HL-60 (cell line): ENCODE measurements at regions not wholly inside any gene's neighbourhood (a gene's known extent, or its start where the extent isn't known, plus 50 kb on each side); places are given as distances from the start of the nearest gene placed in this dataset.

Experiments
- DNase-seq, 2 experiments: peaks; one replicate each; pipeline ENCODE4 v3.0.0-alpha.2; 2010 to 2020; ENCODE audit warnings: low read depth in 1 of 2, low spot score in 1 of 2
- H3K27ac ChIP-seq: fragments of 250-450 bp; sonication (Bioruptor Pico); replicated peaks from 2 replicates; pipeline ENCODE4 v1.5.1; 2020; ENCODE audit warnings: mild to moderate bottlenecking, moderate library complexity
- H3K27me3 ChIP-seq: fragments of 250-450 bp; sonication (Bioruptor Pico); 2 replicates; pipeline ENCODE4 v1.5.1; 2021; ENCODE audit warnings: mild to moderate bottlenecking, moderate library complexity; ENCODE audit not compliant: insufficient read depth, poor library complexity, severe bottlenecking
- H3K4me3 ChIP-seq: replicated peaks from 2 replicates; pipeline ENCODE4 v1.5.1; 2011; ENCODE audit warnings: mild to moderate bottlenecking, control low read depth, low read length; ENCODE audit not compliant: insufficient read depth
- CTCF ChIP-seq: IDR thresholded peaks from one replicate; pipeline ENCODE4 v1.5.1; 2011; ENCODE audit warnings: low read length, control low read depth, inconsistent platforms; ENCODE audit not compliant: insufficient read depth
- GABPA ChIP-seq: IDR thresholded peaks from 2 replicates; pipeline ENCODE4 v1.6.1; 2012; ENCODE audit warnings: low read depth
- POLR2AphosphoS5 ChIP-seq: IDR thresholded peaks from 2 replicates; pipeline ENCODE4 v1.6.1; 2012; ENCODE audit warnings: low read depth
- REST ChIP-seq: IDR thresholded peaks from 2 replicates; pipeline ENCODE4 v1.6.1; 2012; ENCODE audit warnings: low read depth; ENCODE audit not compliant: insufficient replicate concordance
- SPI1 ChIP-seq: IDR thresholded peaks from 2 replicates; pipeline ENCODE4 v1.6.1; 2012; ENCODE audit warnings: low read depth, mild to moderate bottlenecking, borderline replicate concordance

GRCh38 chr12:87259391-87259790, 769.8 kb downstream of the C12orf50 start:
- H3K4me3 ChIP-seq = no peak overlapping the region

GRCh38 chr12:87254381-87255030, 774.7 kb downstream of the C12orf50 start:
- TF ChIP-seq SPI1 = no peak
- TF ChIP-seq REST = no peak
- no peak for TF ChIP-seq GABPA
- no peak for TF ChIP-seq CTCF
- TF ChIP-seq POLR2AphosphoS5 = no peak
- no peak for DNase-seq
- H3K27me3 ChIP-seq = no peaks in the 10 kb centered on the region
- no peak overlapping the region for H3K4me3 ChIP-seq
- no peak overlapping the region for H3K27ac ChIP-seq

More at GRCh38 chr12:87259391-87259790, 769.8 kb downstream of the C12orf50 start:
- TF ChIP-seq SPI1 (no peak), GABPA (no peak), REST (no peak), CTCF (no peak), POLR2AphosphoS5 (no peak)
- DNase-seq = no peak
- no peaks in the 10 kb centered on the region for H3K27me3 ChIP-seq
- no peak overlapping the region for H3K27ac ChIP-seq

- no peak overlapping the region for H3K4me3 ChIP-seq
- H3K27me3 ChIP-seq = no peaks in the 10 kb centered on the region
- H3K27ac ChIP-seq = no peak overlapping the region
- no peak for DNase-seq
- TF ChIP-seq GABPA = no peak
- TF ChIP-seq CTCF = no peak
- TF ChIP-seq REST = no peak
- no peak for TF ChIP-seq SPI1
Observed at GRCh38 chr12:87253157-87253556, 776.0 kb downstream of the C12orf50 start.
